ENCODE measurements at regions not wholly inside any gene's neighbourhood (a gene's known extent, or its start where the extent isn't known, plus 50 kb on each side); places are given as distances from the start of the nearest gene placed in this dataset.

DNA sequence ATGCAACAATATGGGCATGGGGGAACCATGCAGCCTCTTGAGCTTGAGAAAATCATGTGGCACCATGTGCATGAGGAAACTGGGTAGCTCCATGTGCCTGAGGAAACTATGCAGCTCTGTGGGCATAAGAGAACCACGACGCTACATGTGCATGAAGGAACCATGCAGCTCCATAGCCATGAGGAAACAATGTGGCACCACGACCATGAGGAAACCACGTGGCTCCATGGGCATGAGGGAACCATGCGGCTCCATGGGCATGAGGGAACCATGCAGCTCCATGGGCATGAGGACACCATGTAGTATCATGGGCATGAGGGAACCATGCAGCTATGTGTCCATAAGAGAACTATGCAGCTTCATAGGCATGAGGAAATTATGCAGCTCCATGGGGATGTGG is 140.8 kb downstream of the CAVIN4 start:
- TF ChIP-seq POLR2A (conservative IDR thresholded peaks at IDR 0.05) (no peak), ZNF699 (CRISPR knock-in tag; IDR thresholded peaks at IDR 0.05; ENCODE audit: insufficient replicate concordance) (no peak), EZH2 (IDR thresholded peaks at IDR 0.05; ENCODE audit: borderline replicate concordance, low read depth, low read length) (no peak), BRD9 (IDR thresholded peaks at IDR 0.05; ENCODE audit: low read depth, partially characterized antibody) (no peak), ZNF347 (CRISPR knock-in tag; IDR thresholded peaks at IDR 0.05; ENCODE audit: low read depth) (no peak)
- TF ChIP-seq, protein P1, sequence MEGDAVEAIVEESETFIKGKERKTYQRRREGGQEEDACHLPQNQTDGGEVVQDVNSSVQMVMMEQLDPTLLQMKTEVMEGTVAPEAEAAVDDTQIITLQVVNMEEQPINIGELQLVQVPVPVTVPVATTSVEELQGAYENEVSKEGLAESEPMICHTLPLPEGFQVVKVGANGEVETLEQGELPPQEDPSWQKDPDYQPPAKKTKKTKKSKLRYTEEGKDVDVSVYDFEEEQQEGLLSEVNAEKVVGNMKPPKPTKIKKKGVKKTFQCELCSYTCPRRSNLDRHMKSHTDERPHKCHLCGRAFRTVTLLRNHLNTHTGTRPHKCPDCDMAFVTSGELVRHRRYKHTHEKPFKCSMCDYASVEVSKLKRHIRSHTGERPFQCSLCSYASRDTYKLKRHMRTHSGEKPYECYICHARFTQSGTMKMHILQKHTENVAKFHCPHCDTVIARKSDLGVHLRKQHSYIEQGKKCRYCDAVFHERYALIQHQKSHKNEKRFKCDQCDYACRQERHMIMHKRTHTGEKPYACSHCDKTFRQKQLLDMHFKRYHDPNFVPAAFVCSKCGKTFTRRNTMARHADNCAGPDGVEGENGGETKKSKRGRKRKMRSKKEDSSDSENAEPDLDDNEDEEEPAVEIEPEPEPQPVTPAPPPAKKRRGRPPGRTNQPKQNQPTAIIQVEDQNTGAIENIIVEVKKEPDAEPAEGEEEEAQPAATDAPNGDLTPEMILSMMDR (IDR thresholded peaks at IDR 0.05 in 2 of 3, conservative IDR thresholded peaks at IDR 0.05 in 1 of 3; ENCODE audit: insufficient read depth in 2 of 3, low read depth in 1 of 3, low read length in 3 of 3), result no peak
- TF ChIP-seq, protein P2, sequence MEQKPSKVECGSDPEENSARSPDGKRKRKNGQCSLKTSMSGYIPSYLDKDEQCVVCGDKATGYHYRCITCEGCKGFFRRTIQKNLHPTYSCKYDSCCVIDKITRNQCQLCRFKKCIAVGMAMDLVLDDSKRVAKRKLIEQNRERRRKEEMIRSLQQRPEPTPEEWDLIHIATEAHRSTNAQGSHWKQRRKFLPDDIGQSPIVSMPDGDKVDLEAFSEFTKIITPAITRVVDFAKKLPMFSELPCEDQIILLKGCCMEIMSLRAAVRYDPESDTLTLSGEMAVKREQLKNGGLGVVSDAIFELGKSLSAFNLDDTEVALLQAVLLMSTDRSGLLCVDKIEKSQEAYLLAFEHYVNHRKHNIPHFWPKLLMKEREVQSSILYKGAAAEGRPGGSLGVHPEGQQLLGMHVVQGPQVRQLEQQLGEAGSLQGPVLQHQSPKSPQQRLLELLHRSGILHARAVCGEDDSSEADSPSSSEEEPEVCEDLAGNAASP (IDR thresholded peaks at IDR 0.05), result no peak
